ENCODE measurements at regions not wholly inside any gene's neighbourhood (a gene's known extent, or its start where the extent isn't known, plus 50 kb on each side); places are given as distances from the start of the nearest gene placed in this dataset.

GRCh38 chr13:73337532-73337931 is 278.7 kb downstream of the KLF5 start:
- 79 to 90% (median 85%) methylated on average over 2 of the region's 2 CpGs for WGBS, 4 donors
- TF ChIP-seq CTCF (IDR thresholded peaks at IDR 0.05) (no peak), POLR2A (IDR thresholded peaks at IDR 0.05) (no peak)
- H3K27ac ChIP-seq: no peak overlapping the region
- intact Hi-C loops (cut with DNase I): no loop called here
- DNase-seq: no peak
- no peaks in the 10 kb centered on the region for H3K36me3 ChIP-seq (replicated peaks in 1 of 2)
- H3K9me3 ChIP-seq (replicated peaks in 1 of 3): no peaks in the 10 kb centered on the region
- H3K27me3 ChIP-seq: no peaks in the 10 kb centered on the region
- H3K4me3 ChIP-seq: no peak overlapping the region
- H3K4me1 ChIP-seq (replicated peaks in 1 of 2): no peaks in the 10 kb centered on the region

- no peaks in the 10 kb centered on the region for H3K36me3 ChIP-seq (replicated peaks in 1 of 2)
- H3K4me3 ChIP-seq: no peak overlapping the region
- H3K4me1 ChIP-seq (replicated peaks in 1 of 2): no peaks in the 10 kb centered on the region
- H3K9me3 ChIP-seq (replicated peaks in 1 of 3): no peaks in the 10 kb centered on the region
- H3K27me3 ChIP-seq: no peaks in the 10 kb centered on the region
- TF ChIP-seq POLR2A (IDR thresholded peaks at IDR 0.05) (no peak), CTCF (IDR thresholded peaks at IDR 0.05) (no peak)
- intact Hi-C loops (cut with DNase I): no loop called here
- H3K27ac ChIP-seq: no peak overlapping the region
- DNase-seq: no peak
- 68 to 76% (median 74%) methylated on average over 4 of the region's 4 CpGs for WGBS, 4 donors
These were observed 278.0 kb downstream of the KLF5 start for GRCh38 chr13:73336773-73337172.

- no peak overlapping the region for H3K4me3 ChIP-seq
- no peak overlapping the region for H3K27ac ChIP-seq
- intact Hi-C loops (cut with DNase I): no loop called here
- no peaks in the 10 kb centered on the region for H3K9me3 ChIP-seq (replicated peaks in 1 of 3)
- TF ChIP-seq POLR2A (IDR thresholded peaks at IDR 0.05) (no peak), CTCF (IDR thresholded peaks at IDR 0.05) (no peak)
- WGBS, 4 donors: 80 to 89% (median 87%) methylated on average over 7 of the region's 7 CpGs
- H3K27me3 ChIP-seq: no peaks in the 10 kb centered on the region
- DNase-seq: no peak
- no peaks in the 10 kb centered on the region for H3K36me3 ChIP-seq (replicated peaks in 1 of 2)
- H3K4me1 ChIP-seq (replicated peaks in 1 of 2): no peaks in the 10 kb centered on the region
These were observed 277.1 kb downstream of the KLF5 start for GRCh38 chr13:73335944-73336343.

GRCh38 chr13:73335210-73335609 is 276.4 kb downstream of the KLF5 start:
- TF ChIP-seq CTCF (IDR thresholded peaks at IDR 0.05) (no peak), POLR2A (IDR thresholded peaks at IDR 0.05) (no peak)
- Histone ChIP-seq H3K36me3 (replicated peaks in 1 of 2) (no peaks in the 10 kb centered on the region), H3K4me1 (replicated peaks in 1 of 2) (no peaks in the 10 kb centered on the region), H3K4me3 (no peak overlapping the region), H3K27me3 (no peaks in the 10 kb centered on the region), H3K9me3 (replicated peaks in 1 of 3) (no peaks in the 10 kb centered on the region), H3K27ac (no peak overlapping the region)
- DNase-seq: no peak
- intact Hi-C loops (cut with DNase I): no loop called here
- 70 to 77% (median 71%) methylated on average over 5 of the region's 5 CpGs for WGBS, 4 donors
